Erythroblast (primary cell): ENCODE measurements at regions not wholly inside any gene's neighbourhood (a gene's known extent, or its start where the extent isn't known, plus 50 kb on each side); places are given as distances from the start of the nearest gene placed in this dataset.

Experiments used
- GATA1 ChIP-seq: IDR thresholded peaks from 2 replicates; pipeline ENCODE4 v1.6.1; 2011; ENCODE audit warnings: low read depth, mild to moderate bottlenecking, control low read depth, low read length, moderate library complexity
- POLR2A ChIP-seq: IDR thresholded peaks from 2 replicates; pipeline ENCODE4 v1.6.1; 2011; ENCODE audit warnings: mild to moderate bottlenecking, low read length

- no peak for TF ChIP-seq POLR2A
- TF ChIP-seq GATA1 = no peak
Measured at GRCh38 chr9:135349212-135350002, 130.2 kb upstream of the PPP1R26 start.
